ENCODE measurements at regions not wholly inside any gene's neighbourhood (a gene's known extent, or its start where the extent isn't known, plus 50 kb on each side); places are given as distances from the start of the nearest gene placed in this dataset.
"Not testable (repeated sequence)": the region's sequence is repeated elsewhere in the genome, so short reads cannot be mapped to it uniquely, and the experiment has no call there.

DNA sequence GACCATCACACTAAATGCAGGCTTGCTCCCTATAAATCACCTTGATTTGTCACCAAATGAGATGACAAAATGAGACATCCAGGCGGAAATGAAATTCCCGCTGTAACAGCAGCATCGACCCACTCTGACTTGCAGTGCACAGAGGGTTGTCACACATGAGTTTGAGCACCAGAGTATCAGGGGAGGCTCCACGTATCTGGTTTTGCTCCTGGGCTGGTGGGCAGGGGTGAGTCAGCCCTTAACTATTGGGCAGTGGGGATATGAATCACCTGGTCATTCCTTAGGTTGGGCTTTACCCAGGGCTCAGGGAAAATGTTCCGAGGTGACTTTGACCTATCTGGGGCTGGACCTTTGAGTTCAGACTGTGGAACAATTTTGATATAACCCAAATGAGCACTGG, 245.2 kb upstream of the CCL2 start:
- peaks cover 9 to 12% of the 10 kb centered on the region in 2 donors for H3K27me3 Mint-ChIP-seq
- H3K36me3 Mint-ChIP-seq = no peaks in the 10 kb centered on the region
- no peak for ATAC-seq
- no peak for DNase-seq (ENCODE audit: low spot score)
- H3K9me3 Mint-ChIP-seq = no peaks in the 10 kb centered on the region
- H3K27ac Mint-ChIP-seq = no peak overlapping the region
- H3K4me1 Mint-ChIP-seq (ENCODE audit: low read depth in 2 of 2) = no peaks in the 10 kb centered on the region
- no peak overlapping the region for H3K4me3 Mint-ChIP-seq

- ATAC-seq (no peak), DNase-seq (ENCODE audit: low spot score) (no peak)
- no peaks in the 10 kb centered on the region for H3K4me1 Mint-ChIP-seq (ENCODE audit: low read depth in 2 of 2)
- H3K4me3 Mint-ChIP-seq = no peak overlapping the region
- H3K9me3 Mint-ChIP-seq = no peaks in the 10 kb centered on the region
- H3K36me3 Mint-ChIP-seq = no peaks in the 10 kb centered on the region
- no peak overlapping the region for H3K27ac Mint-ChIP-seq
- H3K27me3 Mint-ChIP-seq = peaks cover 6 to 8% of the 10 kb centered on the region in 2 donors
Measured at GRCh38 chr17:34010534-34010933, 244.6 kb upstream of the CCL2 start.

- ATAC-seq = no peak
- DNase-seq (ENCODE audit: low spot score) = no peak
- peaks cover 0 to 2% of the 10 kb centered on the region in 2 donors for H3K27me3 Mint-ChIP-seq
- no peaks in the 10 kb centered on the region for H3K9me3 Mint-ChIP-seq
- no peaks in the 10 kb centered on the region for H3K36me3 Mint-ChIP-seq
- H3K4me1 Mint-ChIP-seq (ENCODE audit: low read depth in 2 of 2) = no peaks in the 10 kb centered on the region
- H3K27ac Mint-ChIP-seq = no peak overlapping the region
- no peak overlapping the region for H3K4me3 Mint-ChIP-seq
Measured at GRCh38 chr17:34011599-34011998, 243.5 kb upstream of the CCL2 start.

DNA sequence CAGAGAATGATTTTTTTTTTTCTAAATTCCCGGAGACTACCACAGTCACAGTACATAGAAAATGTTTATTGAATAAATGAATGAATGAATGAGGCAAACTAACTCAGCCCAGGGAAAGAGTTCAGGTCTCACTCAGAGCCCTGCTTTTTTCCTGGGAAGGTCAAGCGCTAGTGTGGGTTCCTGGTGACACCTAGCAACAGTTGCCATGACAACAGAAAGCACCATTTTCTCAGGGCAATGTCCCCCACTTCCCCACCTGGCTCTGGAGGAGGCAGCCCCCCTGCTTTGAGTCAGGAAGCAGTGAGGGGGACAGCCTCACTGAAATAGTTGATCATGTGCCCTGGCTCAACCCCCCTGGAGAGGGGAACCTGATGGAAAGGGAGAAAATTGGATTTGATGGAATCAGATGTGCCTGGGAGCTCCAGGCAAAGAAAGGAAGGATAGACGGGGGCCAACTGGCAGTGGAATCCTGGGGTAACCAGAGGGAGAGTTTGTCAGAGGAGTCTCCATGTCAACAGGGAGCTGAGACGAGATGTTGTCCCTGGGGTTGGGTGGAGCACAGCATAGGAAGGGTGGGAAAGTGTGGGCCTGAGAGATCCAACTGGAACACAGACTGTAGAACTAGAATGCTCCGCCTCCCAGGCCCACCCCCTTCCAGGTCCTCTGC, 242.2 kb upstream of the CCL2 start:
- no peak overlapping the region for H3K27ac Mint-ChIP-seq
- no peak for DNase-seq (ENCODE audit: low spot score)
- H3K36me3 Mint-ChIP-seq = no peaks in the 10 kb centered on the region
- H3K27me3 Mint-ChIP-seq = peaks cover 0 to 2% of the 10 kb centered on the region in 2 donors
- H3K4me3 Mint-ChIP-seq = no peak overlapping the region
- no peaks in the 10 kb centered on the region for H3K9me3 Mint-ChIP-seq
- no peak for ATAC-seq
- H3K4me1 Mint-ChIP-seq (ENCODE audit: low read depth in 2 of 2) = no peaks in the 10 kb centered on the region

GRCh38 chr17:34015253-34015652, 239.8 kb upstream of the CCL2 start:
- no peaks in the 10 kb centered on the region for H3K36me3 Mint-ChIP-seq
- ATAC-seq = no peak
- H3K27ac Mint-ChIP-seq = no peak overlapping the region
- no peaks in the 10 kb centered on the region for H3K4me1 Mint-ChIP-seq (ENCODE audit: low read depth in 2 of 2)
- peaks cover 0 to 2% of the 10 kb centered on the region in 2 donors for H3K27me3 Mint-ChIP-seq
- no peak overlapping the region for H3K4me3 Mint-ChIP-seq
- DNase-seq (ENCODE audit: low spot score) = no peak
- H3K9me3 Mint-ChIP-seq = no peaks in the 10 kb centered on the region

DNA sequence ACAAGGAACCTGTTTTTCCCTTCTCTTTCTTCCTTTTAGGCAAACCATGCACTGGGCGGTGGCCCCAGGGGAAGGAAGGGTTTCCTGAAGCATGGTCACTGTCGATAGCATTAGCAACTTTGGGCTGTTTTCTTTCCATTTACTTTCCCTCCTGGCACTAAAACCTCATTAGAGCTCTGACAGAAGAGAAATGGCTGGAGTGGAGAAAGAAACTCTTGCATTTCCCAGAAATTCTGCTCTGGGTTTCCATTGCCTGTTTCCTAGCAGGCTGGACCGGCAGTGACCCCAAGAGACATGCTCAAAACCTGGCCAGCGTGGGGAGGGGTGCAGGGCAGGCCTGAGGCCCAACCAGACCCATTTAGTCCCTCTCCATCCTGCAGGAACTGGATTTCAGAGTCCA, 230.7 kb upstream of the CCL2 start:
- Mint-ChIP-seq H3K27ac (no peak overlapping the region), H3K27me3 (peaks cover 10 to 13% of the 10 kb centered on the region in 2 donors), H3K9me3 (no peaks in the 10 kb centered on the region), H3K4me3 (no peak overlapping the region), H3K36me3 (no peaks in the 10 kb centered on the region), H3K4me1 (ENCODE audit: low read depth in 2 of 2) (no peaks in the 10 kb centered on the region)
- DNase-seq (ENCODE audit: low spot score) (no peak), ATAC-seq (no peak)

GRCh38 chr17:34024806-34025551, 230.1 kb upstream of the CCL2 start:
- no peak overlapping the region for H3K4me3 Mint-ChIP-seq
- no peak for ATAC-seq
- DNase-seq (ENCODE audit: low spot score) = no peak
- no peak overlapping the region for H3K27ac Mint-ChIP-seq
- H3K9me3 Mint-ChIP-seq = no peaks in the 10 kb centered on the region
- H3K27me3 Mint-ChIP-seq = peaks cover 10 to 13% of the 10 kb centered on the region in 2 donors
- H3K36me3 Mint-ChIP-seq = no peaks in the 10 kb centered on the region
- H3K4me1 Mint-ChIP-seq (ENCODE audit: low read depth in 2 of 2) = no peaks in the 10 kb centered on the region

GRCh38 chr17:34030601-34031000, 224.5 kb upstream of the CCL2 start:
- not testable (repeated sequence) for DNase-seq (ENCODE audit: low spot score); H3K27ac Mint-ChIP-seq; H3K4me3 Mint-ChIP-seq; H3K9me3 Mint-ChIP-seq; ATAC-seq; H3K4me1 Mint-ChIP-seq (ENCODE audit: low read depth in 2 of 2)
- peaks cover 0 to 17% of the 10 kb centered on the region in 2 donors for H3K27me3 Mint-ChIP-seq
- H3K36me3 Mint-ChIP-seq = peaks cover 25% of the 10 kb centered on the region

GRCh38 chr17:34032305-34032704, 222.8 kb upstream of the CCL2 start:
- H3K27ac Mint-ChIP-seq; DNase-seq (ENCODE audit: low spot score); ATAC-seq; H3K4me1 Mint-ChIP-seq (ENCODE audit: low read depth in 2 of 2); H3K9me3 Mint-ChIP-seq; H3K4me3 Mint-ChIP-seq: not testable (repeated sequence)
- H3K27me3 Mint-ChIP-seq = peaks cover 0 to 17% of the 10 kb centered on the region in 2 donors
- H3K36me3 Mint-ChIP-seq = peaks cover 25% of the 10 kb centered on the region

DNA sequence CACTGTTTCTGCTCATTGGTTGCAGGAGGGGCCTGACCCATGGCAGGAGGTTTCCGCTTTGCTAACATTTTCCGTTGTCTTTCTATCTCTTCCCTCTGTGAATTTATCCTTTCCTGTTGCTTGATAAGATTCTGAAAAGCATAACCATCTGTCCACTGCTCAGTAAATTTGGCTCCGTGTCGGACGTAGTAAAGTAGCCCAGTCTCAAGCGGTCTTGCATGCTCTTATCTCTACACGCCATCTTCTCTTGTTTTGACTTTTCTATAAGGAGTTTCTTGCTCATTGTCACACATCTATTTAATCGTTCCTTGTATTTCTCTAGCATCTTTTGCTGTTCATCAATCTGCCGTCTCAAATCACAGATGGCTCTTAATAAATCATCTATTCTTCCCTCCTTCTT, 216.3 kb upstream of the CCL2 start:
- peaks cover 21 to 33% of the 10 kb centered on the region in 2 donors for H3K27me3 Mint-ChIP-seq
- H3K4me3 Mint-ChIP-seq; ATAC-seq; DNase-seq (ENCODE audit: low spot score); H3K36me3 Mint-ChIP-seq; H3K4me1 Mint-ChIP-seq (ENCODE audit: low read depth in 2 of 2); H3K27ac Mint-ChIP-seq; H3K9me3 Mint-ChIP-seq: not testable (repeated sequence)

DNA sequence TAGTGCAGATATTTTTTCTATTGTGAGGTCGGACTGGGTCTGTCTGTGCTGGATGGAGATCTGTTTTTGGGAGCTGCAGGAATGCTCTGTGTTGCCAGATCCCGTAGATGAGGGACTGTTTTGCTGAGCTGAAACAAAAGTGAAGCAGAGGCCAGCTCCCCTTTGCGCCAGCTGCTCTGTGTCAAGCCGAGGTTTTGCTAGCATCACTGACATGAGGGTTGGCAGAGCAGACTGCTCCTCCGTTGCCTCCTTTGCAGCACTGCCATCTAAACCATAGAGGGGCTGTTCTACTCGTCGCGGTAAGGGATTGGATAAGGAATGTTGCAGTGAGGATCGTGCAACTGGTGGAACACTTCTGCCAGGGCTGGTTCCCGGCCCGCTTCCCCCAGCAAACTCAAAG, 215.9 kb upstream of the CCL2 start:
- peaks cover 21 to 32% of the 10 kb centered on the region in 2 donors for H3K27me3 Mint-ChIP-seq
- not testable (repeated sequence) for H3K4me1 Mint-ChIP-seq (ENCODE audit: low read depth in 2 of 2); H3K9me3 Mint-ChIP-seq; H3K27ac Mint-ChIP-seq; H3K4me3 Mint-ChIP-seq; H3K36me3 Mint-ChIP-seq; DNase-seq (ENCODE audit: low spot score); ATAC-seq

- H3K4me3 Mint-ChIP-seq; H3K36me3 Mint-ChIP-seq; H3K27ac Mint-ChIP-seq; DNase-seq (ENCODE audit: low spot score); H3K4me1 Mint-ChIP-seq (ENCODE audit: low read depth in 2 of 2); H3K9me3 Mint-ChIP-seq: not testable (repeated sequence)
- ATAC-seq = peak; percentile 80 to 88
- peaks cover 21 to 28% of the 10 kb centered on the region in 2 donors for H3K27me3 Mint-ChIP-seq
Measured at GRCh38 chr17:34039759-34040555, 215.1 kb upstream of the CCL2 start.

GRCh38 chr17:34045990-34046389, 209.1 kb upstream of the CCL2 start:
- H3K36me3 Mint-ChIP-seq = no peaks in the 10 kb centered on the region
- no peaks in the 10 kb centered on the region for H3K9me3 Mint-ChIP-seq
- no peaks in the 10 kb centered on the region for H3K4me1 Mint-ChIP-seq (ENCODE audit: low read depth in 2 of 2)
- H3K27me3 Mint-ChIP-seq = peaks cover 27 to 32% of the 10 kb centered on the region in 2 donors
- H3K4me3 Mint-ChIP-seq = no peak overlapping the region
- H3K27ac Mint-ChIP-seq = no peak overlapping the region
- ATAC-seq = no peak
- no peak for DNase-seq (ENCODE audit: low spot score)

- Mint-ChIP-seq H3K9me3 (no peaks in the 10 kb centered on the region), H3K4me1 (ENCODE audit: low read depth in 2 of 2) (no peaks in the 10 kb centered on the region), H3K27me3 (peaks cover 32 to 49% of the 10 kb centered on the region in 2 donors), H3K36me3 (no peaks in the 10 kb centered on the region), H3K27ac (no peak overlapping the region), H3K4me3 (no peak overlapping the region)
- DNase-seq (ENCODE audit: low spot score) = no peak
- no peak for ATAC-seq
Measured at GRCh38 chr17:34051046-34051445, 204.0 kb upstream of the CCL2 start.
